ENCODE measurements at regions not wholly inside any gene's neighbourhood (a gene's known extent, or its start where the extent isn't known, plus 50 kb on each side); places are given as distances from the start of the nearest gene placed in this dataset.

DNA sequence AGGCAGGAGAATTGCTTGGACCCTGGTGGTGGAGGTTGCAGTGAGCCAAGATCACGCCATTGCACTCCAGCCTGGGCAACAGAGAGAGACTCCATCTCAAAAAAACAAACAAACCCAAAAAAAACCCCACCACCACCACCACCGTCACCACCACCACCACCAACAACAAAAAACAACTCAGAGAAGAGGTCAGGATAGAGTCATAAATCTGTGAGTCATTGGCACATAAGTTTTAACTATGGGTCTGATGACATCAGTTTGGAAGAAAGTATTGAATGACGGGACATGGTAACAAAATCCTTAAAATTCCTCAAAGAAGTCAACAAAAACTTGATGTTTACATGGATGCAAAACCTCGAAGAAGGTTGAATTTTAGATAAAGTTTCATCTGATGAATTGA, 288.0 kb upstream of the SFRP2 start:
- TF ChIP-seq, protein P1, sequence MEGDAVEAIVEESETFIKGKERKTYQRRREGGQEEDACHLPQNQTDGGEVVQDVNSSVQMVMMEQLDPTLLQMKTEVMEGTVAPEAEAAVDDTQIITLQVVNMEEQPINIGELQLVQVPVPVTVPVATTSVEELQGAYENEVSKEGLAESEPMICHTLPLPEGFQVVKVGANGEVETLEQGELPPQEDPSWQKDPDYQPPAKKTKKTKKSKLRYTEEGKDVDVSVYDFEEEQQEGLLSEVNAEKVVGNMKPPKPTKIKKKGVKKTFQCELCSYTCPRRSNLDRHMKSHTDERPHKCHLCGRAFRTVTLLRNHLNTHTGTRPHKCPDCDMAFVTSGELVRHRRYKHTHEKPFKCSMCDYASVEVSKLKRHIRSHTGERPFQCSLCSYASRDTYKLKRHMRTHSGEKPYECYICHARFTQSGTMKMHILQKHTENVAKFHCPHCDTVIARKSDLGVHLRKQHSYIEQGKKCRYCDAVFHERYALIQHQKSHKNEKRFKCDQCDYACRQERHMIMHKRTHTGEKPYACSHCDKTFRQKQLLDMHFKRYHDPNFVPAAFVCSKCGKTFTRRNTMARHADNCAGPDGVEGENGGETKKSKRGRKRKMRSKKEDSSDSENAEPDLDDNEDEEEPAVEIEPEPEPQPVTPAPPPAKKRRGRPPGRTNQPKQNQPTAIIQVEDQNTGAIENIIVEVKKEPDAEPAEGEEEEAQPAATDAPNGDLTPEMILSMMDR (IDR thresholded peaks at IDR 0.05; ENCODE audit: control extremely low read depth, extremely low read depth): no peak
- Histone ChIP-seq H3K4me1 (ENCODE audit: control insufficient read depth in 5 of 5, insufficient read depth in 5 of 5, low read length in 5 of 5) (no peaks in the 10 kb centered on the region), H3K36me3 (ENCODE audit: control insufficient read depth in 4 of 4, insufficient read depth in 4 of 4, low read length in 4 of 4) (no peaks in the 10 kb centered on the region), H3K9ac (ENCODE audit: insufficient read depth in 1 of 2, low read length in 2 of 2) (no peak overlapping the region), H3K9me3 (ENCODE audit: control insufficient read depth in 4 of 4, insufficient read depth in 3 of 4, low read length in 3 of 4) (no peaks in the 10 kb centered on the region), H3K27ac (ENCODE audit: low read depth in 1 of 2, low read length in 1 of 2) (no peak overlapping the region), H3K27me3 (ENCODE audit: control insufficient read depth in 3 of 3, insufficient read depth in 3 of 3, low read length in 2 of 3) (no peaks in the 10 kb centered on the region), H3K4me3 (no peak overlapping the region)
- 67 to 85% methylated on average over 4 of the region's 4 CpGs for WGBS, 2 donors
- ATAC-seq (ENCODE audit: insufficient read depth, low FRiP score) (no peak), DNase-seq (no peak)

DNA sequence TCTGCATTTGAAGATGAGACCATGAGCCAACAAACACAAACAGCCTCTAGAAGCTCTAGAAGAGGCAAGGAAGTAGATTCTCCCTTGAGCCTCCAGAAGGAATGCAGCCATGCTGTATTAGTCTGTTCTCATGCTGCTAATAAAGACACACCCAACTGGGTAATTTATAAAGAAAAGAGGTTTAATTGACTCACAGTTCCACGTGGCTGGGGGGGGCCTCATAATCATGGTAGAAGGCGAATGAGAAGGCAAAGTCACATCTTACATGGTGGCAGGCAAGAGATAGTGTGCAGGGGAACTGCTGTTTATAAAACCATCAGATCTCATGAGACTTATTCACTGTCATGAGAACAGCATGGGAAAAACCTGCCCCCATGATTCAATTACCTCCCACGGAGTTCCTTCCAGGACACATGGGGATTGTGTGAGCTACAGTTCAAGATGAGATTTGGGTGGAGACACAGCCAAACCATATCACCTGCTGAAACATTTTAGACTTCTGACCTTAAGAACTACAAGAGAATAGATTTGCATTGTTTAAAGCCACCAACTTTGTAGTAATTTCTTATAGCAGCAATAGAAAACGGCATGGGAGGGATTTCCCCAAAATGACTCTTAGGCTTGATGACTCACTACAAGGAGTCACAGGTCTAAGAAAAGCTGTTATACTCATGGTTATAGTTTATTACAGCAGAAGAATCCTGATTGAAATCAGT, 284.4 kb upstream of the SFRP2 start:
- Histone ChIP-seq H3K4me1 (ENCODE audit: control insufficient read depth in 5 of 5, insufficient read depth in 5 of 5, low read length in 5 of 5) (no peaks in the 10 kb centered on the region), H3K27me3 (ENCODE audit: control insufficient read depth in 3 of 3, insufficient read depth in 3 of 3, low read length in 2 of 3) (no peaks in the 10 kb centered on the region), H3K4me3 (no peak overlapping the region), H3K36me3 (ENCODE audit: control insufficient read depth in 4 of 4, insufficient read depth in 4 of 4, low read length in 4 of 4) (no peaks in the 10 kb centered on the region), H3K9me3 (ENCODE audit: control insufficient read depth in 4 of 4, insufficient read depth in 3 of 4, low read length in 3 of 4) (no peaks in the 10 kb centered on the region), H3K9ac (ENCODE audit: insufficient read depth in 1 of 2, low read length in 2 of 2) (no peak overlapping the region), H3K27ac (ENCODE audit: low read depth in 1 of 2, low read length in 1 of 2) (no peak overlapping the region)
- WGBS, 2 donors: 69 to 83% methylated on average over 4 of the region's 4 CpGs
- no peak for ATAC-seq (ENCODE audit: insufficient read depth, low FRiP score)
- no peak for DNase-seq
- TF ChIP-seq, protein P1 (IDR thresholded peaks at IDR 0.05; ENCODE audit: control extremely low read depth, extremely low read depth): no peak

DNA sequence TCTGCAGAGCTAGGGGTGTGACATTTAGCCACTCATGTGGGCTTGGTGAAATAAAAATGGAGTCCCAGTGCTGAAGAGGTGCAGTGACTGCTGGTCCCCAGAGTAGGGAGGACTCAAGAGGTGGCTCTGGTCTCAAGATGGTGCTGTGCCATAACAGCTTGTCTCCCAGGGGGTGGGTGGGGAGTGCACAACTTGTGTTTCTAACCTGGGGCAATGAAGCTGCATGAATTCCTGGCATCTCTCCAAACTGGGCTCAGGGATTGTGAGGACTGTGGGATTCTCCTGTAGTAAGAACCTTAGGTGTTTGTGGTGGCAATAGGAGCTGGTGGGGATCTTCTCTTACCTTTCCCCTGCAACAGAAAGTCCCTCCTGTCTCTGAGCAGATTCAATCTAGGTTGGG, 278.9 kb upstream of the SFRP2 start:
- Histone ChIP-seq H3K4me3 (no peak overlapping the region), H3K9me3 (ENCODE audit: control insufficient read depth in 4 of 4, insufficient read depth in 3 of 4, low read length in 3 of 4) (peaks cover 0 to 17% (median 6%) of the 10 kb centered on the region in 4 donors), H3K4me1 (ENCODE audit: control insufficient read depth in 5 of 5, insufficient read depth in 5 of 5, low read length in 5 of 5) (no peaks in the 10 kb centered on the region), H3K27me3 (ENCODE audit: control insufficient read depth in 3 of 3, insufficient read depth in 3 of 3, low read length in 2 of 3) (no peaks in the 10 kb centered on the region), H3K36me3 (ENCODE audit: control insufficient read depth in 4 of 4, insufficient read depth in 4 of 4, low read length in 4 of 4) (no peaks in the 10 kb centered on the region), H3K27ac (ENCODE audit: low read depth in 1 of 2, low read length in 1 of 2) (no peak overlapping the region), H3K9ac (ENCODE audit: insufficient read depth in 1 of 2, low read length in 2 of 2) (no peak overlapping the region)
- ATAC-seq (ENCODE audit: insufficient read depth, low FRiP score) (no peak), DNase-seq (no peak)
- TF ChIP-seq, protein P1 (IDR thresholded peaks at IDR 0.05; ENCODE audit: control extremely low read depth, extremely low read depth): no peak

DNA sequence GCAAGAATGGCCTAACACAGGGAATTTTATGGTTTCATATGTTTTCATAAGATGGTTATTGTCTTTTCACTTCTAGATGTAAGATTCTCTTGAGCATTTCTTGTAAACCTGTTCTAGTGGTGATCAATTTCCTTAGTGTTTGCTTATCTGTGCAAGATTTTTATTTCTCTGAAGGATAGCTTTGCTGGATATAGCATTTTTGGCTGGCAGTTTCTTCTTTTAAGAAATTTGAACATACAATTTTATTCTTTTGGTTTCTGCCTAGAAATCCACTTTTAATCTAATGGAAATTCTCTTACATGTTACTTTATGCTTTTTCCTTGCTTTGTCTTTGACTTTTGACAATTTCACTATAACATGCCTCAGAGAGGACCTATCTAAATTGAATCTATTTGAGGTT, 276.5 kb upstream of the SFRP2 start:
- Histone ChIP-seq H3K36me3 (ENCODE audit: control insufficient read depth in 4 of 4, insufficient read depth in 4 of 4, low read length in 4 of 4) (no peaks in the 10 kb centered on the region), H3K9me3 (ENCODE audit: control insufficient read depth in 4 of 4, insufficient read depth in 3 of 4, low read length in 3 of 4) (peaks cover 0 to 21% (median 8%) of the 10 kb centered on the region in 4 donors), H3K27ac (ENCODE audit: low read depth in 1 of 2, low read length in 1 of 2) (no peak overlapping the region), H3K4me3 (no peak overlapping the region), H3K9ac (ENCODE audit: insufficient read depth in 1 of 2, low read length in 2 of 2) (no peak overlapping the region), H3K4me1 (ENCODE audit: control insufficient read depth in 5 of 5, insufficient read depth in 5 of 5, low read length in 5 of 5) (no peaks in the 10 kb centered on the region), H3K27me3 (ENCODE audit: control insufficient read depth in 3 of 3, insufficient read depth in 3 of 3, low read length in 2 of 3) (no peaks in the 10 kb centered on the region)
- TF ChIP-seq, protein P1 (IDR thresholded peaks at IDR 0.05; ENCODE audit: control extremely low read depth, extremely low read depth): no peak
- ATAC-seq (ENCODE audit: insufficient read depth, low FRiP score) (no peak), DNase-seq (no peak)
